OCI-LY7 (cell line): ENCODE measurements at regions not wholly inside any gene's neighbourhood (a gene's known extent, or its start where the extent isn't known, plus 50 kb on each side); places are given as distances from the start of the nearest gene placed in this dataset.

Experiments
- EZH2phosphoT487 ChIP-seq: fragments of 200-600 bp; sonication (generic); IDR thresholded peaks from 2 replicates; pipeline ENCODE4 v1.6.1; 2018; ENCODE audit warnings: low read depth, borderline replicate concordance, mild to moderate bottlenecking, mixed run types, antibody characterized with exemption, low read length, moderate library complexity, mixed read lengths
- TF ChIP-seq, protein P1 (sequence below): fragments of 200-600 bp; sonication (generic); conservative IDR thresholded peaks from 2 replicates; pipeline ENCODE4 v1.5.1; 2014; ENCODE audit warnings: mild to moderate bottlenecking, antibody characterized with exemption, low read length, moderate library complexity, mixed read lengths

GRCh38 chr3:150329408-150329807, 78.7 kb upstream of the TSC22D2 start:
- TF ChIP-seq, protein P1, sequence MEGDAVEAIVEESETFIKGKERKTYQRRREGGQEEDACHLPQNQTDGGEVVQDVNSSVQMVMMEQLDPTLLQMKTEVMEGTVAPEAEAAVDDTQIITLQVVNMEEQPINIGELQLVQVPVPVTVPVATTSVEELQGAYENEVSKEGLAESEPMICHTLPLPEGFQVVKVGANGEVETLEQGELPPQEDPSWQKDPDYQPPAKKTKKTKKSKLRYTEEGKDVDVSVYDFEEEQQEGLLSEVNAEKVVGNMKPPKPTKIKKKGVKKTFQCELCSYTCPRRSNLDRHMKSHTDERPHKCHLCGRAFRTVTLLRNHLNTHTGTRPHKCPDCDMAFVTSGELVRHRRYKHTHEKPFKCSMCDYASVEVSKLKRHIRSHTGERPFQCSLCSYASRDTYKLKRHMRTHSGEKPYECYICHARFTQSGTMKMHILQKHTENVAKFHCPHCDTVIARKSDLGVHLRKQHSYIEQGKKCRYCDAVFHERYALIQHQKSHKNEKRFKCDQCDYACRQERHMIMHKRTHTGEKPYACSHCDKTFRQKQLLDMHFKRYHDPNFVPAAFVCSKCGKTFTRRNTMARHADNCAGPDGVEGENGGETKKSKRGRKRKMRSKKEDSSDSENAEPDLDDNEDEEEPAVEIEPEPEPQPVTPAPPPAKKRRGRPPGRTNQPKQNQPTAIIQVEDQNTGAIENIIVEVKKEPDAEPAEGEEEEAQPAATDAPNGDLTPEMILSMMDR = no peak
- TF ChIP-seq EZH2phosphoT487 = no peak
